DND-41 (cell line): ENCODE measurements at regions not wholly inside any gene's neighbourhood (a gene's known extent, or its start where the extent isn't known, plus 50 kb on each side); places are given as distances from the start of the nearest gene placed in this dataset.

Experiments used
- ATAC-seq: fragments of 200-7000 bp; cut with Tn5 transposase; 3 replicates; pipeline ENCODE4 v1.9.1; 2021; ENCODE audit warnings: low read depth; ENCODE audit not compliant: insufficient read depth
- DNase-seq: peaks from one replicate; pipeline ENCODE4 v3.0.0-alpha.2; 2020
- H2AFZ ChIP-seq: 2 replicates; pipeline ENCODE4 v1.6.0; 2012; ENCODE audit warnings: low read depth, low read length
- H3K27ac ChIP-seq: 2 replicates; pipeline ENCODE4 v1.5.1; 2012; ENCODE audit warnings: low read length, inconsistent platforms
- H3K27me3 ChIP-seq: fragments of 200-600 bp; sonication (generic); 2 replicates; pipeline ENCODE4 v1.6.0; 2012; ENCODE audit warnings: low read length, mild to moderate bottlenecking, inconsistent platforms; ENCODE audit not compliant: insufficient read depth, poor library complexity
- H3K36me3 ChIP-seq: 2 replicates; pipeline ENCODE4 v1.5.1; 2012; ENCODE audit warnings: low read length, inconsistent platforms; ENCODE audit not compliant: insufficient read depth
- H3K4me1 ChIP-seq: 2 replicates; pipeline ENCODE4 v1.5.1; 2012; ENCODE audit warnings: mild to moderate bottlenecking, low read length; ENCODE audit not compliant: insufficient read depth
- H3K4me2 ChIP-seq: 2 replicates; pipeline ENCODE4 v1.6.0; 2012; ENCODE audit warnings: mild to moderate bottlenecking, moderate library complexity, low read length, inconsistent platforms; ENCODE audit not compliant: insufficient read depth
- H3K4me3 ChIP-seq, 2 experiments: fragments of 200-600 bp in 1 of 2; shearing (Covaris generic) in 1 of 2; 2 replicates each; pipeline ENCODE4 v1.5.1; 2012 to 2016; ENCODE audit warnings: inconsistent platforms in 2 of 2, low read length in 2 of 2, mild to moderate bottlenecking in 2 of 2, low read depth in 1 of 2, moderate library complexity in 1 of 2
- H3K79me2 ChIP-seq: 2 replicates; pipeline ENCODE4 v1.6.0; 2012; ENCODE audit warnings: low read length, inconsistent platforms; ENCODE audit not compliant: insufficient read depth
- H3K9ac ChIP-seq: 2 replicates; pipeline ENCODE4 v1.6.0; 2012; ENCODE audit warnings: low read depth, mild to moderate bottlenecking, inconsistent platforms, low read length, moderate library complexity
- H3K9me3 ChIP-seq: 2 replicates; pipeline ENCODE4 v1.5.1; 2012; ENCODE audit warnings: low read length, moderate library complexity, mild to moderate bottlenecking, inconsistent platforms; ENCODE audit not compliant: insufficient read depth, severe bottlenecking
- H4K20me1 ChIP-seq: 2 replicates; pipeline ENCODE4 v1.6.0; 2012; ENCODE audit warnings: low read length; ENCODE audit not compliant: insufficient read depth
- CTCF ChIP-seq: IDR thresholded peaks from 2 replicates; pipeline ENCODE4 v1.5.1; 2012; ENCODE audit warnings: borderline replicate concordance, low read length, moderate library complexity, mild to moderate bottlenecking; ENCODE audit not compliant: poor library complexity, severe bottlenecking; ENCODE audit errors: extremely low read depth
- EZH2 ChIP-seq: IDR thresholded peaks from 3 replicates; pipeline ENCODE4 v1.6.1; 2012; ENCODE audit warnings: borderline replicate concordance, low read depth, mild to moderate bottlenecking, moderate library complexity, low read length, inconsistent platforms; ENCODE audit not compliant: severe bottlenecking

- H3K9ac ChIP-seq = no peak overlapping the region
- H3K4me2 ChIP-seq = no peak overlapping the region
- ATAC-seq (no peak), DNase-seq (no peak)
- H3K27me3 ChIP-seq = peaks cover 17% of the 10 kb centered on the region
- H4K20me1 ChIP-seq = no peaks in the 10 kb centered on the region
- H2AFZ ChIP-seq = no peak overlapping the region
- no peaks in the 10 kb centered on the region for H3K9me3 ChIP-seq
- H3K27ac ChIP-seq = no peak overlapping the region
- H3K4me3 ChIP-seq = no peak overlapping the region
- H3K79me2 ChIP-seq = no peaks in the 10 kb centered on the region
- no peak for TF ChIP-seq CTCF
- no peak for TF ChIP-seq EZH2
- H3K4me1 ChIP-seq = no peaks in the 10 kb centered on the region
- no peaks in the 10 kb centered on the region for H3K36me3 ChIP-seq
These were observed 73.7 kb downstream of the EVX1 start for GRCh38 chr7:27316311-27316710.

- ATAC-seq (no peak), DNase-seq (no peak)
- Histone ChIP-seq H3K9me3 (no peaks in the 10 kb centered on the region), H3K27ac (no peak overlapping the region), H3K4me2 (no peak overlapping the region), H3K27me3 (no peaks in the 10 kb centered on the region), H2AFZ (no peak overlapping the region), H3K4me1 (no peaks in the 10 kb centered on the region), H3K4me3 (no peak overlapping the region), H3K79me2 (no peaks in the 10 kb centered on the region), H3K36me3 (no peaks in the 10 kb centered on the region), H3K9ac (no peak overlapping the region), H4K20me1 (no peaks in the 10 kb centered on the region)
- no peak for TF ChIP-seq EZH2
- TF ChIP-seq CTCF = no peak
These were observed 81.6 kb downstream of the EVX1 start for GRCh38 chr7:27324246-27324645.

DNA sequence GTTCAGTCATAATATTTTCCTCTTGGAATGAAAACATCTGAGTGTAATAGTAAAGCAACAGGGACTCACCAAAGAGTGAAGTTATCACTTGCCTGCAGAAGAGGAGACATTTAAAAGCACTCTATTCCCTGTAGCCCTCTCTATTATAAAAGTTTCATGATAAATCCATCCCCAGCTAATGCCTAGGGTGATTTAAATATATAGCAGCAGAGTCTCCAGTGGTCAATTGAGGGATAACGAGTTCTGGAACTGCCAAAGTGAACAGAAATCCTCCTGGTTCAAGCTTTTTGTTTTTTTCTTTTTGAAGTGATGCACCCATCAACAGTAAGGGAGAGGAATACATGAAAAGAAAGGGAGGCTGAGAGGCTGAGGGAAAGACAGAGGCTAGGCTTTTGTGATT, 87.3 kb downstream of the EVX1 start:
- Histone ChIP-seq H3K9ac (no peak overlapping the region), H4K20me1 (no peaks in the 10 kb centered on the region), H3K27ac (no peak overlapping the region), H2AFZ (no peak overlapping the region), H3K79me2 (no peaks in the 10 kb centered on the region), H3K27me3 (no peaks in the 10 kb centered on the region), H3K36me3 (no peaks in the 10 kb centered on the region), H3K4me1 (no peaks in the 10 kb centered on the region), H3K4me3 (no peak overlapping the region), H3K4me2 (no peak overlapping the region), H3K9me3 (no peaks in the 10 kb centered on the region)
- ATAC-seq (no peak), DNase-seq (no peak)
- no peak for TF ChIP-seq EZH2
- no peak for TF ChIP-seq CTCF

DNA sequence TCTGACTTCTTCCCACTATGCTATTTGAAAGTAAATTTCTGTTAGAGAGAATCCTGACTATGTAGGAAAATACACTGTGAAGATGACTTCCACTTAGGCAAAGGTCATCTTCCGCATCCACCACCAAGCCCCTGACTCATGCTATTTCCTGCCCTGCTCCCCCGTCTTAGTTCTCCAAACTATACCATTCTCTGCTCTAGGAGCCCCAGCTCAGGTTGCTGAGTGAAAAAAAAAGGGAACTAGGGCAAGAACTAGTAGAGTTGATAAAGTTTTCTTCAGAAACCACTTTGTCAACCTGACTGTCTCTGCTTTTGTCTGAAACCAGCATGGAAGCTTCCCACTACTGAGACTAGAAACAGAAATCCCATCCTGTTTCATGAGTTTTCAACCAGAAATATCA, 96.9 kb downstream of the EVX1 start:
- TF ChIP-seq EZH2 = no peak
- TF ChIP-seq CTCF = no peak
- DNase-seq = no peak

More for the DNA sequence above, 96.9 kb downstream of the EVX1 start:
- Histone ChIP-seq H3K4me1 (no peaks in the 10 kb centered on the region), H3K27me3 (no peaks in the 10 kb centered on the region), H3K4me3 (no peak overlapping the region), H3K9ac (no peak overlapping the region), H2AFZ (no peak overlapping the region), H3K9me3 (no peaks in the 10 kb centered on the region), H4K20me1 (no peaks in the 10 kb centered on the region), H3K36me3 (no peaks in the 10 kb centered on the region), H3K4me2 (no peak overlapping the region), H3K27ac (no peak overlapping the region), H3K79me2 (no peaks in the 10 kb centered on the region)
- no peak for ATAC-seq
